Smooth muscle cell (in vitro differentiated cells): ENCODE measurements at regions not wholly inside any gene's neighbourhood (a gene's known extent, or its start where the extent isn't known, plus 50 kb on each side); places are given as distances from the start of the nearest gene placed in this dataset.

ENCODE experiments used
- DNase-seq: peaks from one replicate; lab custom pipeline; 2025; ENCODE audit not compliant: unreplicated experiment; lab: John Stamatoyannopoulos, UW
- H2AFZ ChIP-seq: fragments of 200-600 bp; sonication (generic); 2 replicates; pipeline ENCODE4 v1.6.0; 2016; ENCODE audit warnings: antibody characterized with exemption, low read depth, mild to moderate bottlenecking
- H3F3A ChIP-seq: fragments of 200-600 bp; sonication (generic); 2 replicates; pipeline ENCODE4 v1.6.0; 2017; ENCODE audit warnings: antibody characterized with exemption, low read depth
- H3K27ac ChIP-seq: fragments of 200-600 bp; sonication (generic); 2 replicates; pipeline ENCODE4 v1.5.1; 2016; ENCODE audit warnings: low read depth, mild to moderate bottlenecking
- H3K27me3 ChIP-seq: fragments of 200-600 bp; sonication (generic); 2 replicates; pipeline ENCODE4 v1.6.1; 2016; ENCODE audit warnings: low read depth, mild to moderate bottlenecking
- H3K36me3 ChIP-seq: fragments of 200-600 bp; sonication (generic); 2 replicates; pipeline ENCODE4 v1.5.1; 2016; ENCODE audit warnings: low read depth
- H3K4me1 ChIP-seq: fragments of 200-600 bp; sonication (generic); 2 replicates; pipeline ENCODE4 v1.5.1; 2016; ENCODE audit warnings: low read depth
- H3K4me2 ChIP-seq: fragments of 200-600 bp; sonication (generic); 2 replicates; pipeline ENCODE4 v1.6.0; 2016; ENCODE audit warnings: mild to moderate bottlenecking
- H3K4me3 ChIP-seq: fragments of 200-600 bp; sonication (generic); 2 replicates; pipeline ENCODE4 v1.5.1; 2016; ENCODE audit warnings: mild to moderate bottlenecking
- H3K79me2 ChIP-seq: fragments of 200-600 bp; sonication (generic); 2 replicates; pipeline ENCODE4 v1.6.0; 2016; ENCODE audit warnings: low read depth, mild to moderate bottlenecking
- H3K9ac ChIP-seq: fragments of 200-600 bp; sonication (generic); 2 replicates; pipeline ENCODE4 v1.6.0; 2016; ENCODE audit warnings: low read depth
- H3K9me3 ChIP-seq: fragments of 200-600 bp; sonication (generic); replicated peaks from 2 replicates; pipeline ENCODE4 v1.5.1; 2016; ENCODE audit warnings: low read depth
- H4K20me1 ChIP-seq: fragments of 200-600 bp; sonication (generic); 2 replicates; pipeline ENCODE4 v1.6.0; 2016; ENCODE audit warnings: low read depth
- WGBS: methylation state at CpG from one replicate; pipeline ENCODE4 v1.1.7; 2016; ENCODE audit warnings: low lambda C conversion rate; 5-methylcytosine and 5-hydroxymethylcytosine counted together
- TF ChIP-seq, protein P1 (sequence below): fragments of 200-600 bp; sonication (generic); IDR thresholded peaks from 2 replicates; pipeline ENCODE4 v1.5.1; 2017; ENCODE audit warnings: borderline replicate concordance, mild to moderate bottlenecking, antibody characterized with exemption; ENCODE audit not compliant: insufficient read depth, poor library complexity, severe bottlenecking

DNA sequence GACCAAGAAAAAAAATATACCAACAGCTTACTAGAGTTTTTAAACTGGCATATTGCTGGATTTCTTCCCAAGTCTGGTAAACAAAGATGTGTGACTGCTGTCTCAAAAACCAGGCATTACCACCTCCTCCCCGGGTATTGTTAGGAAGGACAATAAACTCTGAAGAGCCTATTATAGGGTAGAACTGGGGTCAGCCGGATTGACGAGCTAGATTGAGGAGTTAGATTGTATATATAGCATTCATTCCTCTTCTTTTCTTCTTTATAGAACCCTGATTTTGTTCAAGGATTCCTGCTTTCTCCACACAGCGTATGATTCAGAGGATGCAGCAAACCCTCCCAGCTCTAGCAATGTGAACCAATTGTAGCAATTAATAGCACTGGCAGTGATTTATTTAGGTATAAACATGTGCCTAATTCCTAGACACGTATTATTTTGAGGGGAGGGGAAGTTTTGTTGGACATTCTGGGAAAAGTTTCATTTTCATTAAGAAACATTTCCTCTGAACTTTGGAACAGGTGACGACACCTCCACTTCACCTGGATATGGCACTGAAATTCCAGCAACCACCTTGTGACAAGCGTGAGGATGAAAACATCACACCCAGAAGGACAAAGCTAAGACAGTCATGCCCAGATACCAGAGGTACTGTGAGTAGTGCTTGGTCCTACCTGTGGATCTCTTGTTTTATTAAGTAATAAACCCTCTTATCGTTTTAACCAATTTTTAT is 679.4 kb upstream of the KIRREL3 start:
- no peaks in the 10 kb centered on the region for H3K9me3 ChIP-seq
- H3F3A ChIP-seq = no peaks in the 10 kb centered on the region
- no peak overlapping the region for H2AFZ ChIP-seq
- no peaks in the 10 kb centered on the region for H3K36me3 ChIP-seq
- no peaks in the 10 kb centered on the region for H3K27me3 ChIP-seq
- H3K27ac ChIP-seq = no peak overlapping the region
- no peaks in the 10 kb centered on the region for H4K20me1 ChIP-seq
- H3K4me2 ChIP-seq = no peak overlapping the region
- H3K4me3 ChIP-seq = no peak overlapping the region
- peaks cover 10% of the 10 kb centered on the region for H3K4me1 ChIP-seq
- DNase-seq = no peak
- no peak overlapping the region for H3K9ac ChIP-seq
- TF ChIP-seq, protein P1, sequence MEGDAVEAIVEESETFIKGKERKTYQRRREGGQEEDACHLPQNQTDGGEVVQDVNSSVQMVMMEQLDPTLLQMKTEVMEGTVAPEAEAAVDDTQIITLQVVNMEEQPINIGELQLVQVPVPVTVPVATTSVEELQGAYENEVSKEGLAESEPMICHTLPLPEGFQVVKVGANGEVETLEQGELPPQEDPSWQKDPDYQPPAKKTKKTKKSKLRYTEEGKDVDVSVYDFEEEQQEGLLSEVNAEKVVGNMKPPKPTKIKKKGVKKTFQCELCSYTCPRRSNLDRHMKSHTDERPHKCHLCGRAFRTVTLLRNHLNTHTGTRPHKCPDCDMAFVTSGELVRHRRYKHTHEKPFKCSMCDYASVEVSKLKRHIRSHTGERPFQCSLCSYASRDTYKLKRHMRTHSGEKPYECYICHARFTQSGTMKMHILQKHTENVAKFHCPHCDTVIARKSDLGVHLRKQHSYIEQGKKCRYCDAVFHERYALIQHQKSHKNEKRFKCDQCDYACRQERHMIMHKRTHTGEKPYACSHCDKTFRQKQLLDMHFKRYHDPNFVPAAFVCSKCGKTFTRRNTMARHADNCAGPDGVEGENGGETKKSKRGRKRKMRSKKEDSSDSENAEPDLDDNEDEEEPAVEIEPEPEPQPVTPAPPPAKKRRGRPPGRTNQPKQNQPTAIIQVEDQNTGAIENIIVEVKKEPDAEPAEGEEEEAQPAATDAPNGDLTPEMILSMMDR = no peak
- 76% methylated on average over 8 of the region's 8 CpGs for WGBS
- no peaks in the 10 kb centered on the region for H3K79me2 ChIP-seq

DNA sequence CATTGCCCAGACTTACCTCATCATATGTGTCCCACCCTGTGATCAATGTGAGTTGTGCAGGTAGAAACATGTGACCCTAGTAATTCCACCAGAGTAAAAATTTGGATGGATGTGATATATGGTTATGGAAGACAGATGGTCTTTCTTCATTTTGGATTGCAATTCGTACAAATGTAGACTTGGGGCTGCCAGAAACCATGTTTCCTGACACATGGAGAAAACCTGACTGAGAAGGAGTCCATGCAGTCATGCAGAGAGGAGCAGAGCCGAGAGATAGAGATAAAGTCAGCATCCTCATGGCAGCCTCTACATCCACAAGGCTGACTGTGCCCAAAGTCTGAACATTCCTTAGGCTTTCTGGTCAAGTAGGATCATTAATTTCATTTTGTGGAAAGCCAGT is 678.1 kb upstream of the KIRREL3 start:
- TF ChIP-seq, protein P1 = no peak
- H3K79me2 ChIP-seq = no peaks in the 10 kb centered on the region
- H4K20me1 ChIP-seq = no peaks in the 10 kb centered on the region
- no peaks in the 10 kb centered on the region for H3K27me3 ChIP-seq
- H3K9ac ChIP-seq = no peak overlapping the region
- H2AFZ ChIP-seq = no peak overlapping the region
- no peaks in the 10 kb centered on the region for H3F3A ChIP-seq
- no peak overlapping the region for H3K4me3 ChIP-seq
- H3K4me1 ChIP-seq = peaks cover 10% of the 10 kb centered on the region
- H3K4me2 ChIP-seq = no peak overlapping the region
- H3K9me3 ChIP-seq = no peaks in the 10 kb centered on the region
- 81% methylated on average over 2 of the region's 2 CpGs for WGBS
- DNase-seq = no peak
- H3K27ac ChIP-seq = no peak overlapping the region
- no peaks in the 10 kb centered on the region for H3K36me3 ChIP-seq

DNA sequence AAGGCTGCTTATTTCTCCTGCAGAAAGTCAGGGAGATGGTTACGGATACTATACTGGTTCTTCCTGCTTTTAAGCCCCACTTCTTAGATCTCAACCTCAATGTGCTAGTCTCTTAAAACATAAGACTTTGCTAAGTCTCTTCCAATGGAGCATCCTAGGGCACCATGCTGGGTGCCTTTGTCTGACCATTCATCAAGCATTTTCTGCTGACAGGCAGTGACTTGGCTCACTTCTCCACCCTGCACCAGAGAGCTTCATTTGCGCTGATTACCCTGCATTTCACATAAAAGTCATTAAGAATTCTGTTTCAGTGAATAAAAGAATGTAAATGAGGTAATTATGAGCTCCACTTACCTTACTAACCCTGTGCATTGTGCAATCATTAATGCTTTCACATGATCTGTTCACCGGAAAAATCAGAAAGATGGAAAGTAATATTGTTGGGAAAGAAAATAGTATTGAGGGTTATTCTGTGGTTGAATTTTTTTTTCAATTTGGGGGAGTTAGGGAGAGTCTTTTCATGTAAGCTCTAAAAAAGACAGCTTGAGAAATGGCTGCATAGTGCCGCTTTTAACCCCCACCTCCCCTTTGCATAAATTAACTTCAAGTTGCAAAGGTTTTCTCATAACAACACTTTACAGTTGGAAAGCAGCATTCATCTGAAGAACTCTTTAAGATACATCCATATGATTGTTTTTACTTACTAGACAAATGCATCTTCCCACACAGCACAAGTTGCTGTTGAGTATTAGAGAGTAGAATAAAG is 677.3 kb upstream of the KIRREL3 start:
- no peaks in the 10 kb centered on the region for H3K9me3 ChIP-seq
- H3K36me3 ChIP-seq = no peaks in the 10 kb centered on the region
- no peak for DNase-seq
- H3K27ac ChIP-seq = no peak overlapping the region
- no peak overlapping the region for H2AFZ ChIP-seq
- 92% methylated on average over 4 of the region's 4 CpGs for WGBS
- H3K27me3 ChIP-seq = no peaks in the 10 kb centered on the region
- no peak overlapping the region for H3K4me2 ChIP-seq
- H4K20me1 ChIP-seq = no peaks in the 10 kb centered on the region
- no peaks in the 10 kb centered on the region for H3F3A ChIP-seq
- H3K4me3 ChIP-seq = no peak overlapping the region
- no peaks in the 10 kb centered on the region for H3K79me2 ChIP-seq
- H3K4me1 ChIP-seq = peaks cover 10% of the 10 kb centered on the region
- TF ChIP-seq, protein P1 = no peak
- H3K9ac ChIP-seq = no peak overlapping the region
